ENCODE measurements at regions not wholly inside any gene's neighbourhood (a gene's known extent, or its start where the extent isn't known, plus 50 kb on each side); places are given as distances from the start of the nearest gene placed in this dataset.
A peak's percentile ranks its signal among the peaks of the same experiment; 100 is the strongest.

DNA sequence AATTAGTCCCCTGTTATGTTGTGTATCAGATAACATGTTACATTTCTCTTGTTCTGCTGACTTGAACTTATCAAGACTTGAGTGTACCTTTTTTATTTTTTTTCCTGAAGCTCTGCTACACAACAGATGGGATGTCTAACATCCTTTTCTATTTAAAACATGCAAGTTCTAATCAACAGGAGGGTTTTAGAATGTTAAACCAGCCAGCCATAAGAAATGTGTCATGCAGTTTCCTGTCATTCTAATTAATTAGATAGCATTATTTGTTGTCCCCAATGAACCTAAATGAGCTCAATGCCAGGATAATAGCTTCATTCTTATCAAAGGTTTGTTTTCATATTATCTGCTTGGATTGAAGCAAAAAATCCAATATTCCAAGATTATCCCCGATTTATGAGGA, 958.2 kb downstream of the PCDH7 start:
- Histone ChIP-seq H4K20me1 (ENCODE audit: insufficient read depth) (no peaks in the 10 kb centered on the region), H3K79me2 (ENCODE audit: insufficient read depth, low read length) (no peaks in the 10 kb centered on the region), H3K9ac (ENCODE audit: low read length) (no peak overlapping the region), H3K4me2 (ENCODE audit: low read length) (no peak overlapping the region), H3K4me3 (replicated peaks in 1 of 2; ENCODE audit: low read depth in 1 of 2, low read length in 2 of 2) (no peak overlapping the region), H3K9me3 (ENCODE audit: control insufficient read depth in 1 of 2, insufficient read depth in 1 of 2, low read depth in 1 of 2, low read length in 2 of 2) (no peaks in the 10 kb centered on the region), H3K9me2 (ENCODE audit: insufficient read depth) (no peaks in the 10 kb centered on the region), H3K36me3 (ENCODE audit: control insufficient read depth in 1 of 2, insufficient read depth in 2 of 2, low read length in 2 of 2) (no peaks in the 10 kb centered on the region), H3K27me3 (ENCODE audit: insufficient read depth, low read length) (no peaks in the 10 kb centered on the region), H3K27ac (ENCODE audit: low read depth, low read length) (no peak overlapping the region), H2AFZ (ENCODE audit: low read depth, low read length, poor library complexity, severe bottlenecking) (peak overlapping the region; percentile 16), H3K4me1 (ENCODE audit: control insufficient read depth in 1 of 2, insufficient read depth in 2 of 2, low read length in 2 of 2) (no peaks in the 10 kb centered on the region)
- RAD21 ChIA-PET (ENCODE audit: low non-redundant PET in 1 of 2, low total read pairs in 2 of 2, uncharacterized antibody in 2 of 2, unreplicated experiment in 2 of 2): no interaction called here
- TF ChIP-seq CEBPB (IDR thresholded peaks at IDR 0.05; ENCODE audit: low read depth): no peak
- no peak for TF ChIP-seq POLR2A (IDR thresholded peaks at IDR 0.05; ENCODE audit: borderline replicate concordance, extremely low read depth, insufficient read depth, insufficient read length)
- TF ChIP-seq SP1 (IDR thresholded peaks at IDR 0.05; ENCODE audit: low read depth): no peak
- no peak for TF ChIP-seq SRF (IDR thresholded peaks at IDR 0.05; ENCODE audit: low read depth)
- TF ChIP-seq CBX3 (IDR thresholded peaks at IDR 0.05; ENCODE audit: low read depth): no peak
- TF ChIP-seq POLR2AphosphoS5 (IDR thresholded peaks at IDR 0.05; ENCODE audit: low read depth, low read length): no peak
- TF ChIP-seq ELF1 (IDR thresholded peaks at IDR 0.05; ENCODE audit: borderline replicate concordance, low read depth): no peak
- no peak for TF ChIP-seq SIN3A (IDR thresholded peaks at IDR 0.05; ENCODE audit: low read depth)
- CTCF ChIA-PET: no interaction called here
- DNase-seq (ENCODE audit: low read depth, low spot score) (no peak), ATAC-seq (no peak)
- POLR2A ChIA-PET: no interaction called here
- BruUV-seq (replicated peaks): no TSS peak
- intact Hi-C loops (cut with micrococcal nuclease): loop anchor here (10.0 kb wide), 2 partner anchors 634 to 964 kb away; no protein-coding TSS in a partner anchor

DNA sequence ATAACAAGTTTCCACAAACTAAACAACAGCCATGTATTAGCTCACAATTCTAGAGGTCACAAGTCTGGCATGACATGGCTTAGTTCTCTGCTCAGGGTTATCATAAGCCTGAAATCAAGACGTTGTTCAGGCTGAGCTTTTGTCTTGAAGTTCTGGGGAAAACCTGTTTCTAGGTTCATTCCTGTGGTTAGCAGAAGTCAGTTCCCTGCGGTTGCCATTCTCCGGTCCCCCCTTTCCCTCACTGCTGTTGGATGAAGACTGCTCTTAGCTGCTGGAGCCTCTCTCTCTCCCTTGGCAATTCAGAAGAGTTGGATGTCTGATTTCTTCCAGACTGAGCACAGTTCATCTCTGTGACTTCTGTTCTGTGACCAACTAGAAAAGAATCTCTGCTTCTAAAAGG, 962.6 kb downstream of the PCDH7 start:
- no peaks in the 10 kb centered on the region for H3K9me2 ChIP-seq (ENCODE audit: insufficient read depth)
- H3K4me1 ChIP-seq (ENCODE audit: control insufficient read depth in 1 of 2, insufficient read depth in 2 of 2, low read length in 2 of 2): no peaks in the 10 kb centered on the region
- BruUV-seq (replicated peaks): no TSS peak
- H3K27ac ChIP-seq (ENCODE audit: low read depth, low read length): no peak overlapping the region
- no peak overlapping the region for H3K4me2 ChIP-seq (ENCODE audit: low read length)
- H3K79me2 ChIP-seq (ENCODE audit: insufficient read depth, low read length): no peaks in the 10 kb centered on the region
- DNase-seq (ENCODE audit: low read depth, low spot score) (no peak), ATAC-seq (no peak)
- no peaks in the 10 kb centered on the region for H3K27me3 ChIP-seq (ENCODE audit: insufficient read depth, low read length)
- peak overlapping the region; percentile 40 for H2AFZ ChIP-seq (ENCODE audit: low read depth, low read length, poor library complexity, severe bottlenecking)
- ChIA-PET RAD21 (ENCODE audit: low non-redundant PET in 1 of 2, low total read pairs in 2 of 2, uncharacterized antibody in 2 of 2, unreplicated experiment in 2 of 2) (no interaction called here), POLR2A (no interaction called here), CTCF (no interaction called here)
- no peak overlapping the region for H3K9ac ChIP-seq (ENCODE audit: low read length)
- H3K4me3 ChIP-seq (replicated peaks in 1 of 2; ENCODE audit: low read depth in 1 of 2, low read length in 2 of 2): no peak overlapping the region
- H3K9me3 ChIP-seq (ENCODE audit: control insufficient read depth in 1 of 2, insufficient read depth in 1 of 2, low read depth in 1 of 2, low read length in 2 of 2): no peaks in the 10 kb centered on the region
- no peaks in the 10 kb centered on the region for H3K36me3 ChIP-seq (ENCODE audit: control insufficient read depth in 1 of 2, insufficient read depth in 2 of 2, low read length in 2 of 2)
- intact Hi-C loops (cut with micrococcal nuclease): no loop called here
- no peaks in the 10 kb centered on the region for H4K20me1 ChIP-seq (ENCODE audit: insufficient read depth)
- TF ChIP-seq ZNF274 (IDR thresholded peaks at IDR 0.05; ENCODE audit: low read depth, low read length) (no peak), EGR1 (IDR thresholded peaks at IDR 0.05; ENCODE audit: low read depth) (no peak), EZH2phosphoT487 (IDR thresholded peaks at IDR 0.05; ENCODE audit: borderline replicate concordance) (no peak), CBX3 (IDR thresholded peaks at IDR 0.05; ENCODE audit: low read depth) (no peak), SIN3A (IDR thresholded peaks at IDR 0.05; ENCODE audit: low read depth) (no peak), JUND (IDR thresholded peaks at IDR 0.05) (no peak), POLR2AphosphoS5 (IDR thresholded peaks at IDR 0.05; ENCODE audit: low read depth, low read length) (no peak), ZFX (IDR thresholded peaks at IDR 0.05) (no peak)
- TF ChIP-seq, protein P1, sequence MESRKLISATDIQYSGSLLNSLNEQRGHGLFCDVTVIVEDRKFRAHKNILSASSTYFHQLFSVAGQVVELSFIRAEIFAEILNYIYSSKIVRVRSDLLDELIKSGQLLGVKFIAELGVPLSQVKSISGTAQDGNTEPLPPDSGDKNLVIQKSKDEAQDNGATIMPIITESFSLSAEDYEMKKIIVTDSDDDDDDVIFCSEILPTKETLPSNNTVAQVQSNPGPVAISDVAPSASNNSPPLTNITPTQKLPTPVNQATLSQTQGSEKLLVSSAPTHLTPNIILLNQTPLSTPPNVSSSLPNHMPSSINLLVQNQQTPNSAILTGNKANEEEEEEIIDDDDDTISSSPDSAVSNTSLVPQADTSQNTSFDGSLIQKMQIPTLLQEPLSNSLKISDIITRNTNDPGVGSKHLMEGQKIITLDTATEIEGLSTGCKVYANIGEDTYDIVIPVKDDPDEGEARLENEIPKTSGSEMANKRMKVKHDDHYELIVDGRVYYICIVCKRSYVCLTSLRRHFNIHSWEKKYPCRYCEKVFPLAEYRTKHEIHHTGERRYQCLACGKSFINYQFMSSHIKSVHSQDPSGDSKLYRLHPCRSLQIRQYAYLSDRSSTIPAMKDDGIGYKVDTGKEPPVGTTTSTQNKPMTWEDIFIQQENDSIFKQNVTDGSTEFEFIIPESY (IDR thresholded peaks at IDR 0.05; ENCODE audit: extremely low read depth, insufficient replicate concordance, low read length): no peak
- TF ChIP-seq, protein P2, sequence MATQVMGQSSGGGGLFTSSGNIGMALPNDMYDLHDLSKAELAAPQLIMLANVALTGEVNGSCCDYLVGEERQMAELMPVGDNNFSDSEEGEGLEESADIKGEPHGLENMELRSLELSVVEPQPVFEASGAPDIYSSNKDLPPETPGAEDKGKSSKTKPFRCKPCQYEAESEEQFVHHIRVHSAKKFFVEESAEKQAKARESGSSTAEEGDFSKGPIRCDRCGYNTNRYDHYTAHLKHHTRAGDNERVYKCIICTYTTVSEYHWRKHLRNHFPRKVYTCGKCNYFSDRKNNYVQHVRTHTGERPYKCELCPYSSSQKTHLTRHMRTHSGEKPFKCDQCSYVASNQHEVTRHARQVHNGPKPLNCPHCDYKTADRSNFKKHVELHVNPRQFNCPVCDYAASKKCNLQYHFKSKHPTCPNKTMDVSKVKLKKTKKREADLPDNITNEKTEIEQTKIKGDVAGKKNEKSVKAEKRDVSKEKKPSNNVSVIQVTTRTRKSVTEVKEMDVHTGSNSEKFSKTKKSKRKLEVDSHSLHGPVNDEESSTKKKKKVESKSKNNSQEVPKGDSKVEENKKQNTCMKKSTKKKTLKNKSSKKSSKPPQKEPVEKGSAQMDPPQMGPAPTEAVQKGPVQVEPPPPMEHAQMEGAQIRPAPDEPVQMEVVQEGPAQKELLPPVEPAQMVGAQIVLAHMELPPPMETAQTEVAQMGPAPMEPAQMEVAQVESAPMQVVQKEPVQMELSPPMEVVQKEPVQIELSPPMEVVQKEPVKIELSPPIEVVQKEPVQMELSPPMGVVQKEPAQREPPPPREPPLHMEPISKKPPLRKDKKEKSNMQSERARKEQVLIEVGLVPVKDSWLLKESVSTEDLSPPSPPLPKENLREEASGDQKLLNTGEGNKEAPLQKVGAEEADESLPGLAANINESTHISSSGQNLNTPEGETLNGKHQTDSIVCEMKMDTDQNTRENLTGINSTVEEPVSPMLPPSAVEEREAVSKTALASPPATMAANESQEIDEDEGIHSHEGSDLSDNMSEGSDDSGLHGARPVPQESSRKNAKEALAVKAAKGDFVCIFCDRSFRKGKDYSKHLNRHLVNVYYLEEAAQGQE (IDR thresholded peaks at IDR 0.05; ENCODE audit: low read depth): no peak
- TF ChIP-seq, protein P3, sequence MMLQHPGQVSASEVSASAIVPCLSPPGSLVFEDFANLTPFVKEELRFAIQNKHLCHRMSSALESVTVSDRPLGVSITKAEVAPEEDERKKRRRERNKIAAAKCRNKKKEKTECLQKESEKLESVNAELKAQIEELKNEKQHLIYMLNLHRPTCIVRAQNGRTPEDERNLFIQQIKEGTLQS (IDR thresholded peaks at IDR 0.05): no peak

All from HCT116 (cell line).